ENCODE measurements at regions not wholly inside any gene's neighbourhood (a gene's known extent, or its start where the extent isn't known, plus 50 kb on each side); places are given as distances from the start of the nearest gene placed in this dataset.
"Not testable (repeated sequence)": the region's sequence is repeated elsewhere in the genome, so short reads cannot be mapped to it uniquely, and the experiment has no call there.

- no peak overlapping the region for H3K4me3 Mint-ChIP-seq (ENCODE audit: unreplicated experiment)
- no peaks in the 10 kb centered on the region for H3K36me3 Mint-ChIP-seq (ENCODE audit: low read depth)
- H3K27me3 Mint-ChIP-seq (ENCODE audit: low read depth), result peaks cover 27% of the 10 kb centered on the region
- H3K4me1 Mint-ChIP-seq (ENCODE audit: low read depth), result no peaks in the 10 kb centered on the region
- no peak for TF ChIP-seq CTCF (IDR thresholded peaks at IDR 0.05)
- H3K9me3 Mint-ChIP-seq (ENCODE audit: low read depth), result peaks cover 9% of the 10 kb centered on the region
- no peak overlapping the region for H3K27ac Mint-ChIP-seq (ENCODE audit: unreplicated experiment)
- DNase-seq (ENCODE audit: low spot score), result no peak
Observed at GRCh38 chr12:7591531-7591930, 74.2 kb downstream of the APOBEC1 start.

GRCh38 chr12:7590085-7590484 is 75.6 kb downstream of the APOBEC1 start:
- H3K36me3 Mint-ChIP-seq (ENCODE audit: low read depth); H3K4me1 Mint-ChIP-seq (ENCODE audit: low read depth); H3K27ac Mint-ChIP-seq (ENCODE audit: unreplicated experiment); H3K4me3 Mint-ChIP-seq (ENCODE audit: unreplicated experiment): not testable (repeated sequence)
- DNase-seq (ENCODE audit: low spot score), result peak; percentile 59
- H3K27me3 Mint-ChIP-seq (ENCODE audit: low read depth), result peaks cover 25% of the 10 kb centered on the region
- H3K9me3 Mint-ChIP-seq (ENCODE audit: low read depth), result peaks cover 11% of the 10 kb centered on the region

- TF ChIP-seq CTCF (IDR thresholded peaks at IDR 0.05), result peak; percentile 76
- H3K36me3 Mint-ChIP-seq (ENCODE audit: low read depth); DNase-seq (ENCODE audit: low spot score); H3K4me1 Mint-ChIP-seq (ENCODE audit: low read depth); H3K27ac Mint-ChIP-seq (ENCODE audit: unreplicated experiment); H3K4me3 Mint-ChIP-seq (ENCODE audit: unreplicated experiment): not testable (repeated sequence)
- Mint-ChIP-seq H3K9me3 (ENCODE audit: low read depth) (peaks cover 11% of the 10 kb centered on the region), H3K27me3 (ENCODE audit: low read depth) (peaks cover 21% of the 10 kb centered on the region)
Observed at GRCh38 chr12:7588742-7589329, 76.9 kb downstream of the APOBEC1 start.

GRCh38 chr12:7584137-7584536 is 80.6 kb upstream of the CD163 start:
- not testable (repeated sequence) for H3K36me3 Mint-ChIP-seq (ENCODE audit: low read depth); H3K4me1 Mint-ChIP-seq (ENCODE audit: low read depth); DNase-seq (ENCODE audit: low spot score); H3K4me3 Mint-ChIP-seq (ENCODE audit: unreplicated experiment); H3K27ac Mint-ChIP-seq (ENCODE audit: unreplicated experiment)
- Mint-ChIP-seq H3K27me3 (ENCODE audit: low read depth) (peaks cover 24% of the 10 kb centered on the region), H3K9me3 (ENCODE audit: low read depth) (peaks cover 15% of the 10 kb centered on the region)

- no peaks in the 10 kb centered on the region for H3K4me1 Mint-ChIP-seq (ENCODE audit: low read depth)
- no peak for TF ChIP-seq CTCF (IDR thresholded peaks at IDR 0.05)
- peaks cover 15% of the 10 kb centered on the region for H3K9me3 Mint-ChIP-seq (ENCODE audit: low read depth)
- H3K27ac Mint-ChIP-seq (ENCODE audit: unreplicated experiment), result no peak overlapping the region
- H3K4me3 Mint-ChIP-seq (ENCODE audit: unreplicated experiment), result no peak overlapping the region
- H3K27me3 Mint-ChIP-seq (ENCODE audit: low read depth), result peaks cover 24% of the 10 kb centered on the region
- DNase-seq (ENCODE audit: low spot score), result peak; percentile 65
- no peaks in the 10 kb centered on the region for H3K36me3 Mint-ChIP-seq (ENCODE audit: low read depth)
Observed at GRCh38 chr12:7583471-7583870, 79.9 kb upstream of the CD163 start.

- Mint-ChIP-seq H3K27me3 (ENCODE audit: low read depth) (peaks cover 24% of the 10 kb centered on the region), H3K9me3 (ENCODE audit: low read depth) (peaks cover 14% of the 10 kb centered on the region), H3K36me3 (ENCODE audit: low read depth) (no peaks in the 10 kb centered on the region), H3K27ac (ENCODE audit: unreplicated experiment) (no peak overlapping the region), H3K4me3 (ENCODE audit: unreplicated experiment) (no peak overlapping the region), H3K4me1 (ENCODE audit: low read depth) (no peaks in the 10 kb centered on the region)
- DNase-seq (ENCODE audit: low spot score), result no peak
- TF ChIP-seq CTCF (IDR thresholded peaks at IDR 0.05), result no peak
Observed at GRCh38 chr12:7582796-7583195, 79.2 kb upstream of the CD163 start.

Measured in chondrocyte (in vitro differentiated cells).